LNCAP (cell line): ENCODE measurements at regions not wholly inside any gene's neighbourhood (a gene's known extent, or its start where the extent isn't known, plus 50 kb on each side); places are given as distances from the start of the nearest gene placed in this dataset.

ENCODE experiments used
- TF ChIP-seq, protein P1 (sequence below): fragments of 450-650 bp; IDR thresholded peaks from 2 replicates; pipeline ENCODE4 v1.5.1; 2017; ENCODE audit warnings: mild to moderate bottlenecking

- TF ChIP-seq, protein P1, sequence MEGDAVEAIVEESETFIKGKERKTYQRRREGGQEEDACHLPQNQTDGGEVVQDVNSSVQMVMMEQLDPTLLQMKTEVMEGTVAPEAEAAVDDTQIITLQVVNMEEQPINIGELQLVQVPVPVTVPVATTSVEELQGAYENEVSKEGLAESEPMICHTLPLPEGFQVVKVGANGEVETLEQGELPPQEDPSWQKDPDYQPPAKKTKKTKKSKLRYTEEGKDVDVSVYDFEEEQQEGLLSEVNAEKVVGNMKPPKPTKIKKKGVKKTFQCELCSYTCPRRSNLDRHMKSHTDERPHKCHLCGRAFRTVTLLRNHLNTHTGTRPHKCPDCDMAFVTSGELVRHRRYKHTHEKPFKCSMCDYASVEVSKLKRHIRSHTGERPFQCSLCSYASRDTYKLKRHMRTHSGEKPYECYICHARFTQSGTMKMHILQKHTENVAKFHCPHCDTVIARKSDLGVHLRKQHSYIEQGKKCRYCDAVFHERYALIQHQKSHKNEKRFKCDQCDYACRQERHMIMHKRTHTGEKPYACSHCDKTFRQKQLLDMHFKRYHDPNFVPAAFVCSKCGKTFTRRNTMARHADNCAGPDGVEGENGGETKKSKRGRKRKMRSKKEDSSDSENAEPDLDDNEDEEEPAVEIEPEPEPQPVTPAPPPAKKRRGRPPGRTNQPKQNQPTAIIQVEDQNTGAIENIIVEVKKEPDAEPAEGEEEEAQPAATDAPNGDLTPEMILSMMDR, result no peak
Measured at GRCh38 chr22:49185312-49185969, 642.2 kb downstream of the BRD1 start.

GRCh38 chr22:49184736-49185135 is 642.9 kb downstream of the BRD1 start:
- TF ChIP-seq, protein P1, result no peak

DNA sequence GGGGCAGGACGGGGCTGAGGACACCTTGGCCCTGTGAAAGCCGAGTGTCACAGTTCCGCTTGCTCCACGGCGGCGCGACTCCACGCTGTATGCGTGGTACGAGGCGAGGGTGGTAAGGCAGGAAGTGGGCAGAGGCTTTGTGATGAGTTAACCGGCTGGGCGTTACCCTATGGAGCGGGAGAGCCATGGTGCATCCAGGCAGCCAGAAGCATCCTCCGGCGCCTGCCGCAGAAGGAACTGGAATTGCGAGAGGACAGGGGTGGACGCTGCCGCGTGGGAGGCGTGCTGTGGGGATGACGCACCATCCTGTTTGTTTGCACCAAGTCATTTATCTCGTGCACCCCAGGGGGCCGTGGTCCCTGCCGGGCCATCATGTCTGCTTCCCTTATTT is 643.9 kb downstream of the BRD1 start:
- TF ChIP-seq, protein P1, result no peak

- TF ChIP-seq, protein P1, result no peak
Measured at GRCh38 chr22:49183208-49183825, 644.4 kb downstream of the BRD1 start.

DNA sequence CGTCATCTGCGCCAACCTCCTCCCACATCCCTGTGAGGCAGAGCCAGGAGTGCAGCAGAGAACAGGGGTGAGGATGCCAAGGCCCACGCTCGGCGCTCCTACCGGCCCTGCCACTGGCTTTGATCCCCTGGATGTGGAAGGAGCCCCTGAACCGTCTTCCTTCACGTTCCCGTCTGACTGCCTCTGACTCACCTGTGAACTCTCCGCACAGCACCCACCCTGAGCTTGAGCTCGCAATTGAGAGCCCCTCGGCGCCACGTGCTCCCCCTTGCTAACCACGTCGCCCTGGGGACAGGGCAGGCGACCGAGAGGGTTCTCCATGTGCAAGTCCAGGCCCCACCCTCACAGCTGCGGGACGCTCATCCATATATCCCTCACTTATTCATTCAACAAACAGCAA is 645.3 kb downstream of the BRD1 start:
- TF ChIP-seq, protein P1, result no peak

GRCh38 chr22:49181942-49182341 is 645.7 kb downstream of the BRD1 start:
- TF ChIP-seq, protein P1, result no peak

GRCh38 chr22:49181431-49181830 is 646.2 kb downstream of the BRD1 start:
- TF ChIP-seq, protein P1, result no peak
